GM23248 (cell line): ENCODE measurements at regions not wholly inside any gene's neighbourhood (a gene's known extent, or its start where the extent isn't known, plus 50 kb on each side); places are given as distances from the start of the nearest gene placed in this dataset.

Experiments
- DNase-seq: peaks from one replicate; pipeline ENCODE4 v3.0.0-alpha.2; 2015
- H2AFZ ChIP-seq: fragments of 200-600 bp; sonication (generic); 2 replicates; pipeline ENCODE4 v1.6.1; 2016; ENCODE audit warnings: antibody characterized with exemption
- H3F3A ChIP-seq: fragments of 200-600 bp; sonication (generic); 2 replicates; pipeline ENCODE4 v1.6.1; 2016; ENCODE audit warnings: mild to moderate bottlenecking, antibody characterized with exemption, mixed run types; ENCODE audit not compliant: insufficient read depth
- H3K27ac ChIP-seq: fragments of 200-600 bp; sonication (generic); 2 replicates; pipeline ENCODE4 v1.5.1; 2016; ENCODE audit warnings: mild to moderate bottlenecking
- H3K27me3 ChIP-seq: fragments of 200-600 bp; sonication (generic); replicated peaks from 2 replicates; pipeline ENCODE4 v1.6.1; 2016; ENCODE audit warnings: mild to moderate bottlenecking; ENCODE audit not compliant: insufficient read depth
- H3K36me3 ChIP-seq: fragments of 200-600 bp; sonication (generic); 2 replicates; pipeline ENCODE4 v1.6.1; 2016; ENCODE audit warnings: low read depth, mild to moderate bottlenecking
- H3K4me1 ChIP-seq: fragments of 200-600 bp; sonication (generic); 2 replicates; pipeline ENCODE4 v1.6.1; 2016; ENCODE audit warnings: mild to moderate bottlenecking; ENCODE audit not compliant: insufficient read depth
- H3K4me2 ChIP-seq: fragments of 200-600 bp; sonication (generic); one replicate; pipeline ENCODE4 v1.6.1; 2016; ENCODE audit warnings: mild to moderate bottlenecking; ENCODE audit not compliant: unreplicated experiment
- H3K4me3 ChIP-seq: fragments of 200-600 bp; sonication (generic); 2 replicates; pipeline ENCODE4 v1.5.1; 2016; ENCODE audit warnings: mild to moderate bottlenecking
- H3K79me2 ChIP-seq: fragments of 200-600 bp; sonication (generic); 2 replicates; pipeline ENCODE4 v1.6.1; 2016; ENCODE audit warnings: mild to moderate bottlenecking; ENCODE audit not compliant: insufficient read depth
- H3K9ac ChIP-seq: fragments of 200-600 bp; sonication (generic); 2 replicates; pipeline ENCODE4 v1.6.1; 2016; ENCODE audit warnings: mild to moderate bottlenecking
- H3K9me2 ChIP-seq: fragments of 200-600 bp; sonication (generic); 2 replicates; pipeline ENCODE4 v1.6.1; 2016; ENCODE audit warnings: mixed run types, mild to moderate bottlenecking, moderate library complexity; ENCODE audit not compliant: insufficient read depth
- H3K9me3 ChIP-seq: fragments of 200-600 bp; sonication (generic); one replicate; pipeline ENCODE4 v1.6.1; 2017; ENCODE audit warnings: low read depth
- H4K20me1 ChIP-seq: fragments of 200-600 bp; sonication (generic); 2 replicates; pipeline ENCODE4 v1.6.0; 2016; ENCODE audit not compliant: insufficient read depth
- EZH2 ChIP-seq: fragments of 200-600 bp; sonication (generic); IDR thresholded peaks from 2 replicates; pipeline ENCODE4 v1.6.1; 2018; ENCODE audit warnings: antibody characterized with exemption, mild to moderate bottlenecking; ENCODE audit not compliant: insufficient read depth, poor library complexity, severe bottlenecking
- EZH2phosphoT487 ChIP-seq: fragments of 200-600 bp; sonication (generic); IDR thresholded peaks from 2 replicates; pipeline ENCODE4 v1.6.1; 2018; ENCODE audit warnings: antibody characterized with exemption, moderate library complexity, mild to moderate bottlenecking, low read depth; ENCODE audit not compliant: insufficient read depth
- WGBS, 2 experiments: methylation state at CpG; one replicate each; pipeline ENCODE4 v1.1.6; 2015 to 2017; ENCODE audit warnings: low lambda C conversion rate in 2 of 2, low coverage in 1 of 2; ENCODE audit errors: missing lambda C conversion rate in 2 of 2; 5-methylcytosine and 5-hydroxymethylcytosine counted together
- in situ Hi-C: fragments of 300-500 bp; cut with MboI; formaldehyde crosslinking; loops from 2 replicates; pipeline ENCODE4 v1.15.0; 2020

GRCh38 chr11:45062115-45062514, 84.3 kb upstream of the PRDM11 start:
- Histone ChIP-seq H3K4me1 (peaks cover 12% of the 10 kb centered on the region), H3K9me2 (no peaks in the 10 kb centered on the region), H3K36me3 (no peaks in the 10 kb centered on the region), H3K27ac (peak overlapping the region; percentile 39), H3F3A (0 out of 2 replicates have a peak, but pooled peaks cover 14% of the 10 kb centered on the region), H3K27me3 (peaks cover 4% of the 10 kb centered on the region; the same call in 1 of the 2 replicates), H2AFZ (0 out of 2 replicates have a peak overlapping the region, but pooled peaks have one; percentile 1), H4K20me1 (no peaks in the 10 kb centered on the region), H3K9me3 (no peaks in the 10 kb centered on the region), H3K4me3 (no peak overlapping the region), H3K79me2 (no peaks in the 10 kb centered on the region), H3K9ac (no peak overlapping the region), H3K4me2 (peak overlapping the region; percentile 34)
- TF ChIP-seq EZH2phosphoT487 (no peak), EZH2 (no peak)
- WGBS, 2 experiments, result 33 to 48% methylated on average over 3 of the region's 3 CpGs
- in situ Hi-C loops, result no loop called here
- peak; percentile 51 for DNase-seq

GRCh38 chr11:45062974-45063635, 83.3 kb upstream of the PRDM11 start:
- Histone ChIP-seq H3K9ac (no peak overlapping the region), H3F3A (0 out of 2 replicates have a peak, but pooled peaks cover 14% of the 10 kb centered on the region), H3K36me3 (no peaks in the 10 kb centered on the region), H3K4me2 (no peak overlapping the region), H3K27ac (no peak overlapping the region), H3K27me3 (peaks cover 4% of the 10 kb centered on the region; the same call in 1 of the 2 replicates), H3K4me3 (no peak overlapping the region), H3K4me1 (peaks cover 12% of the 10 kb centered on the region), H3K79me2 (no peaks in the 10 kb centered on the region), H3K9me3 (no peaks in the 10 kb centered on the region), H4K20me1 (no peaks in the 10 kb centered on the region), H2AFZ (no peak overlapping the region), H3K9me2 (no peaks in the 10 kb centered on the region)
- WGBS, 2 experiments, result 80 to 83% methylated on average over 6 of the region's 6 CpGs
- TF ChIP-seq EZH2 (no peak), EZH2phosphoT487 (no peak)
- DNase-seq, result no peak
- in situ Hi-C loops, result no loop called here

- WGBS, 2 experiments, result 84 to 90% methylated on average over 1 of the region's 1 CpG
- Histone ChIP-seq H4K20me1 (no peaks in the 10 kb centered on the region), H3K27me3 (peaks cover 4% of the 10 kb centered on the region; the same call in 1 of the 2 replicates), H3K9ac (no peak overlapping the region), H3K36me3 (no peaks in the 10 kb centered on the region), H3K4me3 (no peak overlapping the region), H3K79me2 (no peaks in the 10 kb centered on the region), H2AFZ (no peak overlapping the region), H3F3A (0 out of 2 replicates have a peak, but pooled peaks cover 14% of the 10 kb centered on the region), H3K4me1 (peaks cover 12% of the 10 kb centered on the region), H3K27ac (no peak overlapping the region), H3K4me2 (no peak overlapping the region), H3K9me3 (no peaks in the 10 kb centered on the region), H3K9me2 (no peaks in the 10 kb centered on the region)
- DNase-seq, result no peak
- TF ChIP-seq EZH2, result no peak
- TF ChIP-seq EZH2phosphoT487, result no peak
- in situ Hi-C loops, result no loop called here
These were observed 82.8 kb upstream of the PRDM11 start for GRCh38 chr11:45063669-45064068.

GRCh38 chr11:45067966-45068365, 78.5 kb upstream of the PRDM11 start:
- no peaks in the 10 kb centered on the region for H3K36me3 ChIP-seq
- H3F3A ChIP-seq, result 0 out of 2 replicates have a peak, but pooled peaks cover under 1% of the 10 kb centered on the region
- no peak overlapping the region for H3K4me3 ChIP-seq
- in situ Hi-C loops, result no loop called here
- TF ChIP-seq EZH2phosphoT487 (no peak), EZH2 (no peak)
- no peak overlapping the region for H3K4me2 ChIP-seq
- H4K20me1 ChIP-seq, result no peaks in the 10 kb centered on the region
- H3K27ac ChIP-seq, result no peak overlapping the region
- peaks cover 4% of the 10 kb centered on the region for H3K27me3 ChIP-seq
- no peaks in the 10 kb centered on the region for H3K79me2 ChIP-seq
- DNase-seq, result no peak
- no peak overlapping the region for H2AFZ ChIP-seq
- no peaks in the 10 kb centered on the region for H3K9me3 ChIP-seq
- H3K4me1 ChIP-seq, result no peaks in the 10 kb centered on the region
- H3K9ac ChIP-seq, result no peak overlapping the region
- 60 to 76% methylated on average over 1 of the region's 1 CpG for WGBS, 2 experiments
- no peaks in the 10 kb centered on the region for H3K9me2 ChIP-seq

GRCh38 chr11:45071232-45071631, 75.2 kb upstream of the PRDM11 start:
- H2AFZ ChIP-seq, result no peak overlapping the region
- H3K27me3 ChIP-seq, result peaks cover 2% of the 10 kb centered on the region
- H3K36me3 ChIP-seq, result no peaks in the 10 kb centered on the region
- H3K27ac ChIP-seq, result no peak overlapping the region
- H3K79me2 ChIP-seq, result no peaks in the 10 kb centered on the region
- H4K20me1 ChIP-seq, result no peaks in the 10 kb centered on the region
- in situ Hi-C loops, result no loop called here
- 64 to 77% methylated on average over 1 of the region's 1 CpG for WGBS, 2 experiments
- no peaks in the 10 kb centered on the region for H3K9me2 ChIP-seq
- no peak for DNase-seq
- H3K4me3 ChIP-seq, result no peak overlapping the region
- no peak for TF ChIP-seq EZH2phosphoT487
- no peak for TF ChIP-seq EZH2
- no peak overlapping the region for H3K9ac ChIP-seq
- no peak overlapping the region for H3K4me2 ChIP-seq
- no peaks in the 10 kb centered on the region for H3K4me1 ChIP-seq
- H3F3A ChIP-seq, result no peaks in the 10 kb centered on the region
- H3K9me3 ChIP-seq, result no peaks in the 10 kb centered on the region
